GM19025 (cell line): ENCODE measurements at regions not wholly inside any gene's neighbourhood (a gene's known extent, or its start where the extent isn't known, plus 50 kb on each side); places are given as distances from the start of the nearest gene placed in this dataset.

Experiments used
- ATAC-seq: cut with Tn5 transposase; IDR thresholded peaks from one replicate; pipeline ENCODE4 v1.9.1; 2021; ENCODE audit warnings: mild to moderate bottlenecking, low read depth, moderate library complexity; ENCODE audit not compliant: unreplicated experiment

DNA sequence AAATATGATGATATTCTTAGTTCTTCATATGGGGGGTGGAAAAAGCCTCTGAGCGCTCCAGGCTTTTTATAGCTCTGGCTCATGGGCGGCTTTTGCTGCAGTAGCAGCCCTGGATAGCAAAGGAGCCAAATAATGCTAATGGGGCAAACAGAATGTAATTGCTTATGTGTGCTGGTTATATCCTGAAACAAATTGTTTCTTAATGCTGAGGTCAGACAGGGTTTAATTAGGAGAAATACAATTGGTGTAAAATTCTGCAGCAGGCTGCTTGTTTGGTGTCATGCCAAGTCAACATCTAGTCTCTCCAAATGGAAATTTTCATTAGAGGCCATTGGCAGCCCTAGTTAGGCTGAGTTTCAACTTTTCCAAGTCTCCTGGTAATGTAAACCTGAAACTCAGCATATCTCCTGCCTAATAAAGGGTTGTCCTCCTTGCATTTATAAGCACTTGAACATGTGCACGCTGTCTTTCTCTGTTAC lies 530.1 kb upstream of the NOX3 start:
- no peak for ATAC-seq

DNA sequence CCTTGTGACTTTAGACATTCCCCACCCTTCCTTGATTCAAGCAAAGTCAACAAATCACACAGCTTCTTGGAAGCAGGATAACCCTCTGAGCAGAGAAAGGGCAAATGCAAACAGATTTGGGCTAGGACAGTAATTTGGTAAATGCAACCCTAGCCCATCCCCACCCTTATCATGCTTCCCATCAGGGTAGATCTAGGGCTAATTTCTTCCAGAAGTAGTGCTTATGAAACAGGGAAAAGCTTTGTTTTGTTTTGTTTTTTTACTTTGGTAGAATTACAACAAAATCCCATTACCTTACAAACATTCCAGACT lies 525.1 kb upstream of the NOX3 start:
- ATAC-seq: no peak

DNA sequence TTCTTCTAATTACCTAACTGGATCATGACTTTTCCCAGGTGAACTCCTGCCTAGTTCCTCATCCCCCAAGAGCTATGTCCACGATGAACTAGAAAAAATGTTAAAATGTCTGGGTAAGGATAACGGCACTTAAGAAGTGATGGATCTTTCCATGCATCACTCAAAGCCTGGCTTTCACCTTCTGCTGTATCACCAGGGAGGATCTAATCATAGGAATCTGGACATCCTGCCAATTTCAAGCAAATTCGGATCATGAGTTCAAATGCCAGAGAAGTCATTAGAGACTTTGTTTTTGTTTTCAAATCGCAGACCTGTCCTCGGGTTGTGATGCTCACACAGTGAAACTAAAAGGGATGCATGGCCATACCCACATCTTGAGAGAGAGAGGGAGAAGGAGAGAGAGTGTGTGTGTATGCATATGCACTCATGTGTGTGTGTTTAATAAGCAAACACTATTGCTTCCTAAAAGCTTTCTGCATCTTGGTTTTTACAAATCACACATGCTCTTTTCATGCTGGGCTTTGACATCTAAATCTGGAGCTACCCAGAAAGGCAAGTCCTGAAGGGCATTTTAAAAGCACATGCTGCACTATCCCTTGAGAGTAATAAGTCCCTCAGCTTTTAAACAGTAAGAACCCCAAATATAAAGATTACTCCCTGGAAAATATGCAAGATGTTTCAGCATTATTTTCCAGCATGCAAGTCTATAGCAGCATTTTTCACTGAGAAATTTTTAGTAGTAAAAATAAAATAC lies 524.6 kb upstream of the NOX3 start:
- no peak for ATAC-seq

DNA sequence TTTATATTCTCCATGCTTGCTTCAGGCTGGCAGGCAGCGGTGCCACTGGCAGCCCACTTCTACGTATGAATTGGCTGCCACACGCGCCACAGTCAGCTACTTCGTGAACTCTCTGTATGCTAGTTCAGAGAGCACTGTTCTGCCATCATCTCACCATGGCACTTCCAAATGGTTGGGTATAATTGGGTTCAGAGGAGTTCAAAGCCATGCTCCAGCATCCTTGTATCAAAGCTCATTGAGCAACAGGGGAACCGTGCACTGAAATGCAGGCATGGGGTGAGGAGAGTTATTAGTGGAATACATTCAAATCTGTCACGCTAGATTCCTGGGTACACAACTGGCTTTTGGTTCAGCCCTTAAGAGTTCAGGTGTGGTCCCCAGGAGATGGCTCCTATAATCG lies 519.9 kb upstream of the NOX3 start:
- no peak for ATAC-seq

DNA sequence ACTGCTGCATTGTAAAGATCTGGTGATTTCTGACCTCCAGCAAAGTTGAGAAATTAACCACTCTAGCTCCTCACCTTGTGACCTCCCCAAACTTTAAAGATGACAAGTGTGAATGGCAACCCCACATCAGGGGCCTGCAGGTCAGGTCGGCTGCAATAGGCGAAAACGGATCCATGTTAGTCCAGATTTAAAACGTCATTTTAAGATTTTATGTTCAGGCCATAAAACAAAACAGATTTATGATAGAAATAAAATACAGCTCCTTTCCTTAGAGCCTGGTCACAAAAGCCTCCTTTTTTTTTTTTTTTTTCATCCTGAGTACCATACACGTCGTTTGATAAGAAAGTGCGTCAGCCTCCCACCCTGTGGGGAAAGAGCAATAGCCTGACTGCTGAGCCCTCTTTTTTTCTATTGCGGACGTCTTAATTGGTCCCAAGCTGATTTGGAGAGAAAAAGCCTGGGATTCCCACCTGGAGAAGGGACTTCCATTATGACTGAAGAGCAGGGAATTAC lies 519.2 kb upstream of the NOX3 start:
- no peak for ATAC-seq

DNA sequence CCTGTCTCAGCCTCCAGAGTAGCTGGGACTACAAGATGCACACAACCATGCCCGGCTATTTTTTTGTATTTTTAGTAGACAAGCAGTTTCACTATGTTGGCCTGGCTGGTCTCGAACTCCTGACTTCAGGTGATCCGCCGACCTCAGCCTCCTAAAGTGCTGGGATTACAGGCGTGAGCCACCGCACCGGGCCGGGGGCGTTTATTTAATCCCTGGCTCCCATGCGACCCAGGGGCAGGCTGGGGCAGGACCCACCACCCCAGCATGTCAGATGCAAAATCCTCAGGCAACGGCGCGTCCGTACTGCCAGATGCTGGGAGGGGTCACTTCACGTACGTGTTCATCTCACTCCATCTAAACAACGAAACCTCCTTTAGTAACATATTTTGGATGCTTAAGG lies 518.7 kb upstream of the NOX3 start:
- no peak for ATAC-seq

DNA sequence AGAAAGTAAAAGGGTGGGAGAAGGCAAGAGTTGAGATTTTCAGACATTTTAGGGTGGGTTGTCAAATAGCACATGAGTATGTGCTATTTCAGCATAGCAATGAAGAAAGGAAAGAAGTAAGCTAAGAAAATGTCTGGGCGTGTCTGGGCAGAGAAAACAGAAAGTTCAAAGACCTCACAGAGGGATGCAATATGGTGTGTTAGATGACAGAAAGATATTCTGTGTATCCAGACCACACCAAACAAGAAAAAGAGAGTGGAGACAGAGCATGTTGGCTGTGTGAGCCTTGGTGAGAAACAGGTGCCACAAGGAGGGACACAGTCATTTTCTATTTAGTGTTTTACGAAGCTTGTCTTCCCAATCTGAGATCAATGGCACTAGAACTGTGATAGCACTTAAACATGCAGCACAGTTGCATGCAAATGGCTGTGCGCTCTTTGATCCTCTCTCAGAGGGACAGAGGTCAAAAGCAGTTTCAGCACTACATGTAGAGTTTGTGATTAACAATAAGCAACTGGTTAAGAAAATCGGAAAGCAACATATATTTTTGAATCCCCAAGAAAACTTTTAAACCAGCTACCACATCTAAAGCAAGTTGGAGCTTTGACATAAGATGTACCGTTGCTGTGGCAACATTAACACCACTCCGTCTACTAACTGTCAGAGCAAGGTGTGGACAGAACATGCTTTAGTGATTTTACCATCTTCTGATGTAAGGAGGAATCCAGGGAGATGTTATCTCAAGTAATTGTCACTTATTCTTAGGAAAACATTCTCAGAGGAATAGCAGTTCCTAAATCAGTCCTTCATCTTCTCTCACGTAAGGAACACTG lies 515.5 kb upstream of the NOX3 start:
- no peak for ATAC-seq

DNA sequence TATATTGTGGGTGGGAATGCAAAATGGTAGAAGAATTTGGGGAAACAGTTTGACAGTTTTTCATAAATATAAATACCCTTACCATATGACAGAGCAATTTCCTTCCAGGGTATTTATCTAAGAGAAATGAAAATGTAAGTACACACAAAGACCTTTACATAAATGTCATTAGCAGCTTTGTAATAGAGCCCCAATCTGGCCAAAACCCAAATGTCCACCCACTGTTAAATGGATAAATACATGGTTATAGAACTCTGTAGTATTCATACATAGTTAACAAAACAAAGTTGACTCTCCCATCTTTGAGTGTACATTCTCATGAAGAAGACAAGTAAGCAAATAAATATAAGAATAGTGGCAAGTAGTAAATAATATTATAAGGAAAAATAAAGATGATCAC lies 514.8 kb upstream of the NOX3 start:
- no peak for ATAC-seq

DNA sequence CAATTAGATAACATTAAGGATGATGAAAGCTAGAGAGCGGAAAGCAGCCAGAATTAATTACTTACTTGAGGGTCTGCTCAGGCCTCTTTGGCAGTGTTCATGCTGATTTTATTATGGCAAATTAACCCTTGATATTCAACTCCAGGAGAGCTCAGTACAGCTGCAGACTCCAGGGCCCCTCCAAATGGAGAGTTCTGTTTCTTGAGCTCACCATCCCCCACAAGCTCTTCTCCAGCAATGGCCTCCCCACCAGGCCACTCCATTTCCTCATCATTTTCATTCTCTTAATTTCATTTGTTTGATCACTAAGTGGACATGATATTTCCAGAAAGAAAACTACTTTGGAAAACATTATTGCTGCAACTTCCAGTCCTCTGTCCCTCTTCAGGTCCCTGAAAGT lies 513.3 kb upstream of the NOX3 start:
- ATAC-seq: no peak

DNA sequence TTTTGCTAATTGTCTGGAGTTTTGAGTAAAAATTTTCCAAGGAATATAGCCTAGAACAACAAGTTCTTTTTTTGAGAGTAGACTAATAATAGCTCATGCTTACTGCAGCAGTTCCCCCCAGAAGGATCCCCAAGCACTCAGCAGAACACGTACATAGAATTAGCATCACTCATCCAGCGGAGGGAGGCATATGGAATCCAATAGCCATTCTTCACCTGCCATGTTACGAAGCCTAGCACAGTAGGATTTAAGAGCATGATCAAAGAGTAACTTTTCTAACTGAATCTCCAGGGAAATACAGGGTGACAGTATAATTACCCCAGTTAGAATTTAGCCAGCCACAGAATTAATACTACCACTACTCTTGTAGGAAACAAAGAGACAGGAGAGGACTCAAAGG lies 511.7 kb upstream of the NOX3 start:
- ATAC-seq: no peak

DNA sequence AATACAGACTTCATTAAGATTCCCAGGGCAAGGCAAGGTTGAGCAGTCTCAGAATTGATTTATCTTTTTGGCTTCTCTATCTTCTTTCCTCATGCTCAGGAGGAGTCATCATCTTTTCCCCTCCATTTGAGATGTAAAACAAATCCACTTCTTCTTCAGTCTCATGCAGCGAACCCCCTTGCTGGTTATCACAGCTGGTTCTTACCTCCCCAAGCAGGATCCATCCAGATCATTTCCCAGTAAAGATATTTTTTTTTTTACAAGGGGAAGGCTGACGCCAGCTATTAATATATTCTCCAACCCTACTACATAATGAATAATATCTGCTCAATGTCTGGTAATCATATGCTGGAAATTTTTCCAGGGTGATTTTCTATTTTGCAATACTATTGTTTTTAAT lies 508.9 kb upstream of the NOX3 start:
- no peak for ATAC-seq

DNA sequence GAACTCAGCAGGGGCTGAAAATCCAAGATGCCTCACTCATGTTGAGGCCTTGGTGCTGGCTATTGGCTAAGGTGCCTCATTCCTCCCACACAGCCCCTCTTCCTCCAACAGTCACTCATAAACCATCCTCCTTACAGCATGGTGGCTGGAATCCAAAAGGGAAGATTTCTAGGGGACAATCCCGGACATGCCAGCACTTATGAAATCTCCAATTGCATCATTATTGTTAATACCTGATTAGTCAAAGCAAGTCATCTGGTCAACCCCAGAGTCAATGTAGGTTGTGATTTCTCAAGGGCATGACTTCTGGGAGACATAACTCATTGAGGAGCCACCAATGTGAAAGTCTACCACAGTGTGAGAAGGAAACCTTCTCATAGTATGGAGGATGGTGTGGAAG lies 506.6 kb upstream of the NOX3 start:
- no peak for ATAC-seq

DNA sequence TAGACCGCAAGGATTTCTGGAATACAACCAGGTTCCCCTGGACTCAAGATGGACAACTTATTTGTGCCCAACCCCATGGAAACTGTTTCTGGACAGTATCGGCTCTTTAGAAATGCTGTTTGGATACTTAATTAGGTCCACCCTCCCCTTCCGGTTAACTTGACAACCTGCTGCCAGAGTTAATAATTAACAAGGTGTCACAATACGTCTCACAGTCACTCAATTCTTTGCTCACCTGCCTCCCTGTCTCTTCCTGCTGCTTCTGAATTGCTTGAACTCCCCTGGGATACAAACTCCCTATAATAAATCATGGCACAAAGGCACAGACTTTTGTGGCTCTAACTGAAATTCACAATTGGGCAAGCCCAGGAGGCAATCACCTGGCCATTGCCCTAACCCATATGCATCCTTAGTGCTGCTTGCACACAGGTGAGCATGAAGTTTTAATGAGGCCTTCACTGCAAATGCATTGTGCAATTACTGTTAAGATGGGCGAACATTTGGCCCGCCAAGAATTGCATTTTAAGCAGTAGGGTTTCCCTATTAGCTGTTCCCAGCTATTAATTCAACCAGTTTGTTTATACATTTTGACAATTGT lies 504.4 kb upstream of the NOX3 start:
- no peak for ATAC-seq

DNA sequence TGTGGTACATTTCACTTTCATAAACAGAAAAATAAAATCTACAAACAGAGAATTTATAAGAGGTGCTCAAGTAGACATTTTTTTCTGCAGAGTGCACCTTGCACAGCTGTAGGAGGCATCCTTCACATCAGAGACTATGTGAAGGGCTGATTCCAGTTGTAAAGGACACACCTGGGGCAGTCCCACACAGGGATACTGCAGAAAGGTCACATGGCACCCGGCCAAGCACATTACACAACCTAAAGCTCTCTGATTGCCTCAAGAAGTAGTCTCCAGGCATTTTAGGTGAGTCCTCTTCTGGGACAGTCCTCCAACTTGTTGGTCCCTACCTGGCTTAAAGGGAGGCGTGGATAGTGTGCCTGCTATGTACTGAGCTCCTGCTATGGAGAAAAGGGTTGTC lies 502.9 kb upstream of the NOX3 start:
- ATAC-seq: no peak

DNA sequence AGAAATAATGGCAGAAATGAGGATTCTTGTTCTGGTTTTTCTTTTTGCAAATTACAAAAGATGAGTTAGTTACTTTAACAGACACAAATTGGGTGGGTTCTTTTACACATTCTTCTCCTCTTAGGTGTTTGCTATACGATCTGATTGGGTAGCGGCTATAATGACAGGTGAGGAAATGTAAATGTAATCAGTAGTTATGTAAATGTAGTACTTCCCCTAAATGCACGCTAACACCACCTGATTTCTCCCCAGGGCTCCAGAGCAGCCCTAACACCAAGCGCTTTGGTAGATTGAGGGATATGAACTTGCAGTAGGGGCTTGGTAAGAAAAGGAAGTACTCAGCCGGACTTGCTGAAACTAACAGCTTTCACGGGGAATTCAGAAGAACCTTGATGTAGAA lies 499.4 kb upstream of the NOX3 start:
- no peak for ATAC-seq

DNA sequence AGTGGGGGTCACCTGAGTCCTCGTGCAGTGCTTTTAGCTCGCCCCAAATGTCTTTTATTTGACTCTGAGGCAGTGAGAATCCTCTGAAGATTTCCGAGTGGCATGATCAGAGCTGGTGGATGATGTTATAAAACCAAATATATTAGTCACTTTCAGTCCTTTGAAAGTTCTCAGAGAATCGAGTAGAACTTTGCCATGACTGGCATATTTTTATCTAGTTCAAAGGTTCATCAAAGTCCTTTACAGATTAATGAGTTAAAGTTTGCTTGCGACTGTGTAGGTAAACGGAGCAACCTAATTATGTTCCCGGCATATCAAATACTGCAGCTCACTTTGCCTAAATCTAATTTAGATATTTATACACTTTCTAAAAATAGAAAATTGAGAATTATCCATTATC lies 498.5 kb upstream of the NOX3 start:
- no peak for ATAC-seq

DNA sequence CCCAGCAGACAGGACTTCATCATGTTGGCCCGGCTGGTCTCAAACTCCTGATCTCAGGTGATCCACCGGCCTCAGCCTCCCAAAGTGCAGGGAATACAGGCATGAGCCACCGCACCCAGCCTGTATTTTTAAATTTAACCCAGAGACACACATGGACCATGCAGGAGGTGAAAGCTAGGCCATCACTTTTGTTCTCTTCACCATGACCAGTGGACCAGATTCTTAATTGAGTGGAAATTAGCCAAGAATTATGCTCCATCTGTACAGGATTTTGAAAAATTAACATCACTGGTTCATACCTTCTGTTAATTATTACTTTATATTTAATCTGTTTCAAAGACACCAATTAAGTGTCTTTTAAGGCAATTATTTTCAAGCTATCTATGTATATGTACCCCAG lies 493.6 kb upstream of the NOX3 start:
- no peak for ATAC-seq

DNA sequence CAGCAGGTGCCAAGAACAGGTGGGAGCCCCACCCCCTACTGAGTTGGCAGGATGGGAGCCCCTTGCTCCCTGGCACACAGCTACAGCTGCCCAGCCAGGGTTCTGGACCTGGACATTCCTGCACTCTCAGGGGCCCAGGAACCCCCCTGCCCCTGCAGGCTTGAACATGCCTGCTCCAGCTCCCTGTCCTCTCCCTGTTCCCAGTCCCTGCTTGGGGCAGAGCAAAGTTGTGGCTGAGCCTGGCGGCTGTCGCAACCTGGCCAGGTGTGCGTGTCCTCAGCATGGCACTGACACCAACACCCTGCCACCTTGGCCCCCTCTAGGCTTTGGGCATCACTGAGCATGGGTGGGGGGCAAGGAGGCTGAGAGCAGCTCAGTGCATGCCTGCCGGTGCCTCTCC lies 491.2 kb upstream of the NOX3 start:
- ATAC-seq: no peak

DNA sequence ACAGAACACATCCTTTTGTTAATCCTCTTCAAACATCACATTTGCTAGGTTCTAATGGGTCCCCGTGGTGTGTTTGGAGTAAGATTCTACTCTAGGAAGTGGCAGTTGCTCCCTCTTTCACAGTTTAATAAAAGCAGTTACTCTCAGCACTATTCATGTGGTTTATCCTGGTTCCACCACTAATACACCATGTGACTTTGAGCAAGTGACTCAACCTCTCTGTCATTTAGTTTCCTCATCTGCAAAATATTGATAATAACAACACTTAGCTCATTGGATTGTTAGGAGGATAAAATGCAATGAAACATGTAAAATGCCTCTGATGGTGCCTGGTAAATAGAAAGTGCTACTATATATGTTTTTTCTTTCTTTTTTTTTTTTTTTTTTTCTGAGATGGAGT lies 488.0 kb upstream of the NOX3 start:
- ATAC-seq: no peak

DNA sequence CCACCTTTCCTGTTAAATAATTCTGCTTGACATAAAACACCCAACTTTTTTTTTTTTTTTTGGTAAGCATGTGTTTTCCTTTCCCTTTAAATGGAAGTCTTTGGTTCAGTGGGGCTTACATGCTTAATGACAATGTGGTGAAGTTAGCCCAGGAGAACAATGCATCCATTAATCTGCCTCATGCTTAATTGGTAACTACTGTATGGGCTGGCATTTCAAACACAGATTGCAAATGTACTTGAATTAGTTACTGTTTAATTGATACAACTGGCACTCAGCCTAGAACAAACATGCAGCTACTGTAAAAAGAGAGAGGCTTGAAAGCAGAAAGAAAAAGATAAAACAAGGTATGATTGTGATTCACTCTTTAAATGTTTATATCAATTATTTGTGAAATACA lies 483.6 kb upstream of the NOX3 start:
- no peak for ATAC-seq

DNA sequence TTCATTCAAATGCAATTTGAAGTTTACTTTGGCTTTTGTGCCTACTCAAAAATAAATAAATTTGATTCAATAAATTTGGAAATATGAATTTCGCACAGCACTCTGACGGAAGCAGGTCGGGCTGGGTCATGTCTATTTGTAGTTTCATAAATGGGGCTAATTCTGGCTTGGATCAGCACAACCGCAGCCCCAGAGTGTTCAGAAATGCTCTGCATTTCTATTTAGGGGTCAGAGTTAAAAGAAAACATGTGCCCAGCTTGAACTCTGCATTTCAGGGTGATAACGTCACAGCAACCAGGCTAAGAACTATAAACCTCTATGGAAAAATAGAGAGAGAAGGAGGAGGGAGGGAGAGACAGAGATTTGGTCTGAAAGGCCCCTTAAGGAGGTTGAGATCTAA lies 480.9 kb upstream of the NOX3 start:
- ATAC-seq: no peak

DNA sequence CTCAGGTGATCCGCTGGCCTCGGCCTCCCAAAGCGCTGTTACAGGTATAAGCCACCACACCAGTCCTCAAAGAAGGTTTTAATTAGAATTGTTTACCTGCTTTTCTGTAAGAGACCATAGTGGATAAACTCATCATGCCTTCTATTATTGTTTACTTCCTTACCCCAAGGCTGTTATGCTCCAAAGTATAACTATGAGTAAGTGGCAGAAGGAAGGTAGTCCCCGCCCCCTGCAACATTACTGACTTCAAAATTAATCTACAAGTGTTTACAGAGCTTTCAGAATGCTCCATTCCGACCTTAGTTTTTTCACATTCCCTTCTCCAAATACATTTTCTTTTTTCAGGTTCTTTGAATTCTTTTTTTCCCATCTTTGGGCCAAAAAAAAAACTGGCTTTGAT lies 480.5 kb upstream of the NOX3 start:
- no peak for ATAC-seq
